RKO (cell line): ENCODE measurements at regions not wholly inside any gene's neighbourhood (a gene's known extent, or its start where the extent isn't known, plus 50 kb on each side); places are given as distances from the start of the nearest gene placed in this dataset.
"Not testable (repeated sequence)": the region's sequence is repeated elsewhere in the genome, so short reads cannot be mapped to it uniquely, and the experiment has no call there.

Experiments used
- DNase-seq: peaks from one replicate; pipeline ENCODE4 v3.0.0-alpha.2; 2016; ENCODE audit warnings: low spot score

DNA sequence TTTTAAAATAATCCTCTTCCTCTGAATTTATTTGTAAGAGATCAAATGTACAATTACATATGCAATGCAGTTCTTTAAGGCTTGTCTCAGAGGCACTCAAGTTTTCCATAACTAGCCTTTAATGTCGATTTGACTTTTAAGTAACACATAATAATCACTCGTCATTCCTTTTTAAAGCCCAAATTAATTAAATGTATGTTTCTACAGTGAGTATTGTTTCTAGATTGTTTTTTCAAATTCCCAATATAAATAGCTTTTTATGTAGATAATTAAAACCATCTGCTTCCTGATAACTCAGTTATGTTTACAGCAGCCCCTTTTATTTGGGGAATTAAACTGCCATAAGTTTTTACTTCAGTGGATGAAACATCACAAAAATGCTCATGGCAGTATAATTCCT, 185.1 kb downstream of the ETNK1 start:
- no peak for DNase-seq

DNA sequence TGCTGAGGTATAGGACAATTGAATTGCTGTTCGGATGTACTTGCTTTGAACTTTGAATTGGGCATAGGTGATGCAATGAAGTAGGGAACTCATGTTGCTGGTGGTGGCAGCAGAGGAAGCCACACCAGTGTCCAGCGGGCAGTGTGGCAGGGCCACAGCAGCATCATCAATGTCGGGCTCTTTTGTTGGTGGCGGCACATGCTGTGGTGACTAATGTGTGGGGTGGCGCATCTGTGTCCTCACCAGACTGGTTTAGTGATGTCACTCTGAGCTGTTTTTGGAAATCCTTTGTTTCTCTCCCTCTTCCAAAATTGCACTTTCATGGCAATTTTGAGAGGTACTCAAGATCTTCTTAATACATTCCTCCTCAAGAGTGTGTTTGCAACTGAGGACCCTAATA, 187.6 kb downstream of the ETNK1 start:
- peak; percentile 40 for DNase-seq

DNA sequence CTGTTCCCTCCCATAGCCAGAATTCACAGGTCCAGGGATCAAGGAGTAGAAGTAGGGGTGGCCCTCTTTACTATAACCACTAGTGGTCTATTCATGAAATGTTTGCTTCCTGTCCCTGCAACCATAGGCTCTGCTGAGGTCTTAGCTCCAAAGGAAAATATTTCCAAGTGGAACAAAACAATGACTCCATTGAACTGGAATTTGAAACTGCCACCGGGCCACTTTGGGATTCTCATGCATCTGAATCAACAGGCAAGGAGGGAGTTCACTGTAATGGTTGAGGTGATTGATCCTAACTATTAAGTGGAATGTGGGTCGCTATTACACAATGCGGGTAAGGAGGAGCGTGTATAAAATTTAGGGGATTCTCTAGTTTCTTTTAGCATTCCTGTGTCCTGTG, 197.0 kb downstream of the ETNK1 start:
- DNase-seq, result no peak

DNA sequence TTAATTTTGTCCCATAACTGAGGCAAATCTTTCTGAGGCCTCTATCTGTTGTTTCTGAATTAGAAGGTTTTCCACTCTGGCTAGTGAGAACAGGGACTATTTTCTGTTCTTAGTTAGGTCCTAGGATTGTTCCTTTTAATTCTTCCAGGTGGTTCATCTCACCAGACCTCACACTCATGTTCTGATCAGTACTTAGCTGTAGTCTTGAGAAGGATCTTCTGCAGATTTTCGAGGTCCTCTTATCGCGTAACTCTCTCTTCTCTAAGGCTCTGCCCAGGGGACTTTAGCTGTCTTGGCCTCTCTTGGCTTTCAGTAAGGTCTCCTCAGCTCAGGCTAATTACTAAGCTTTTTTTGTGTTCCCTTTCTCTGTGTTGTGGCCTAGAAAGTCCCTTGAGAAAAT, 201.1 kb downstream of the ETNK1 start:
- no peak for DNase-seq

DNA sequence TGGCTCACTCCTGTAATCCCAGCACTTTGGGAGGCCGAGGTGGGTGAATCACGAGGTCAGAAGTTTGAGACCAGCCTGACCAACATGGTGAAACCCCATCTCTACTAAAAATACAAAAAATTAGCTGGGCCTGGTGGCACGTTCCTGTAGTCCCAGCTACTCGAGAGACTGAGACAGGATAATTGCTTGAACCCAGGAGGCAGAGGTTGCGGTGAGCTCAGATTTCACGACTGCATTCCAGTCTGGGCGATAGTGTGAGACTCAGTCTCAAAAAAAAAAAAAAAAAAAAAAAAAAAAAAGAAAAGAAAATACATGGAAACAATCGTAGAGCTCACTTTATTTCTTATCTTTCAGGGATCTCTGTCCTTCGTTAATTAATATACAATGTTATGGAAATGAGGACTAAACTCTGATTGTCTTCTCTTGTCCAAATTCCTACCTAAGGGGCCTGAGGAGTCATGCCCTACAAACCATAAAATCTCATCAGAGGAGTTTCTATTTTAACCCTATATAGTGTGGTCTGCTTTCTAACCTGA, 201.5 kb downstream of the ETNK1 start:
- DNase-seq, result not testable (repeated sequence)

DNA sequence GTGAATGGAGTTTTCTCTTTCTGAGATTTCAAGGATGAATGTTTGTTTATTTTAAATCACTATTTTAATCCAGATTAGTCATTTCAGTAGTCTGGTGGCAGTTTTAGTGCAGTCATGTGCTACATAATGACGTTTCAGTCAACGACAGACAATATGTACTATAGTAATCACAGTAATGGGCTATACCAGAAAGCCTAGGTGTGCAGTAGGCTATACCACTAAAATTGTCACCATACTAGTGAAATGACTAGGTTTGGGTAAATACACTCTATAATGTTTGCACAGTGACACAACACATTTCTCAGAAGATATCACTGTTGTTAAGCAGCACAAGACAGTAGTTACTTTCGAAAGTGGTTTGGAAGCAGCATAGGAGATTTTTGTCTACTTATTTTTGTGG, 203.1 kb downstream of the ETNK1 start:
- DNase-seq, result no peak

DNA sequence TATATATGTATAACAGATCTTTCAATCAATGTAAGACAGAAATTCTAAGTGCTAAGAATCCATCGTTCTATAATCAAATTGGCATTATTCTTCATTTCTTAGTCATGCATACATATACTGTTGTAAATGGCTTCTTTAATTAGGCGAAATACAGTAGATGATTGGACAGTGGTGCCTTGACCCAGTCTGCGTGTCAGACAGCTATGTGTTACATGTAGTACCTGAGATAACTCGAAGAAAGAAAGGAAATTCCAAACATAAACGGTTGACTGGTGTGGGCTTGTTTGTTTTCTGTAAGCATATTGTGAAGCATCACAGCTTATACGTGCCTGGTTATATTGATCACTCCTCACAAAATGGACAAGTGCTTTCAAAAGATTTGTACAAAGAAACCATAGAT, 210.5 kb downstream of the ETNK1 start:
- DNase-seq, result no peak

DNA sequence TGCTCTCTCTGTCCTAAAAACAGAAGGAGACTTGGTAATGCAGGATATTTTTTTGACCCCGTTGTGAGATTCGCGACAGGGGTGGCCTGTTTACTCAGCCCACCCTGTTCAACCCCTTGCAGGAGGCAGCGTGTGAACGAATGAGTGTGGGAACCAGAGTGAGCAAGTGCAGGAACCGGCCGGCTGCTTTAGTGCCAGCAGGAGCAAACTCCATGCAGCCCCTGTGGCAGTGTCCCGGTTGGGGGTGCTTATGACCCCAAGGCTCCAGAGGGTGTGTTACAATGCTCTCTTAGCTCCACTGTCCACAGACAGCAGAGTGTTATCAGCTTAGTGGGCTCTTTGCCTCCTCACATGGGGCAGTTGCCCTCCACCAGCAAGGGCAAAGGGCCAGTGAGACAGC, 225.2 kb downstream of the ETNK1 start:
- DNase-seq, result no peak

DNA sequence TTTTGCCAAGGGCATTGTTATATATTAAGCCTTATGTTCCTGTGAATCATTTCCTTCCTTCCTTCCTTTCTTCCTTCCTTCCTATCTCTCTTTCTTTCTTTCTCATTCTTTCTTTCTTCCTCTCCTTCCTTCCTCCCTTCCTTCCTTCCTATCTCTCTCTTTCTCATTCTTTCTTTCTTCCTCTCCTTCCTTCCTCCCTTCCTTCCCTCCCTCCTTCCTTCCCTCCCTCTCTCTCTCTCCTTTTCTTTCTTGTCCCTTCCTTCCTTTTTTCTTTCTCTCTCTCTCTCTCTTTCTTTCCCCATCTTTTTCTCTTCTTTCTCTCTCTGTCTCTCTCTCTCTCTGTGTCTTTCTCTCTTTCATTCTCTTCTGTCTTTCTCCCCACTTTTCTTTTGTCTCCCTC, 226.6 kb downstream of the ETNK1 start:
- DNase-seq, result no peak

DNA sequence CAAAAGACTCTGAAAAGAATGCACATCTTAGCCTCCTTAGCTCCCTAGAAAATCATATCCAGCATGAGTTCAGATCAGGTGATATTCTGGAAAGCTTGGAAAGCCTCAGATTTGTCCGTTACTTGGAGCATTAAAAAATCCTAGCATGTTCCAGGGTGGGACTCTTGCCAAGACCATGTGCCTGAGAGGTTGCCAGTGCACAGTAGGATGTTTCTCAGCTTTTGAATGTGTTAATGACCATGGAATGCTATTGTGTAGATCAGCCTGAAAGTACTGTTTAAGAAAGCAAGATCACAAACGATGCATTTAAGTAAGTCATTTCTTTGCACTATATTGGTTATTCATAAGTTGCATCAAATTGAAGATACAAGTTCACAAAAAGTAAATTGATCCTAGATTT, 230.5 kb downstream of the ETNK1 start:
- no peak for DNase-seq

DNA sequence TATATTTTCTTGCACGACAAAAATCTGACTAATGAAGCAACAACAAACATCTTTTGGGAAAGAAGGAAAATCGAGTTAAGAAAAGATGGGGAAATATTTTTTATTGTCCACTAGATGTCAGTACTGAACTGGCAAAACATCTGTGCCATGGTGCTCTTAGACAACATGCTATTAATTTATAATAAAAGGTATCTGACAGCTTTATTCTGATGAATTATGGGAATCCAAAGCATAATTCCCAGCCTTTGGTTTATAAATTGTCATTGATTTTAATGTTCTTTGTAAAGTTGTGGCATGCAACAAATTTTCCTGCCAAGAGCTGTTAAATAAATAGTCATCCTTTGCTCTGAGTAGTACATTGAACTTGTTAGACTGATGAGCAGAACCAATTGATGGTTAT, 231.2 kb downstream of the ETNK1 start:
- peak; percentile 60 for DNase-seq

DNA sequence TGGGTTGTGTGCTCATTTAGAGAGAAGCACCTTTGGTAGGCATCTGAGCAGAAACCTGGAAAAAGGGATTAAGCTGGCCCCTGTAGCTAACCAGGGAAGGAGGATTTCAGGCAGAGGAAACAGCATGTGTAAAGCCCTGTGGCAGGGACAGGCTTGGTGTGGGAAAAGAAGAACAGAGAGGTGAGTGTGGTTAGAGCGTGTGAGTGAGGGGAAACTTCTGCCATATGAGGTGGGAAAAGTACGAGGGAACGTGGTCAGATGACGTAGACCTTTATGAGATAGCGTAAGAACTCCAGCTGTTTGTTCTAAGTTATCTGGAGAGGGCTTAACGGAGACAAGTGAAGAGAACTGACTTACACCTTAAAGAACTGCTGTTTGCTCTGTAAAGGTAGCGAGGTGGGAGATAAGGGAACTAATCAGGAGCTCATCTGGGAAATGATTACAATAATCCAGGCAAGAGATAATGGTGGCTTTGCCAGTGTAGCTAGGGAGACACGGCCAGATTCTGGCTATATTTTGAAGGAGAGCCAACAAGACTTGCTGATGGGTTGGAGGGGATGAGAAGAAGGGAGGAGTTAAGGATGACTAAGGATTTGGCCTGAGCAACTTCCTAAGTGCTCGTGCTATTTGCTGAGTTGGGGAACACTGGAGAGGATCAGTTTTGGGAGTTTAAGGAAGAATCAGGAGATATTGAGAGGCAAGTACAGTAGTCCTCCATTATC, 234.0 kb downstream of the ETNK1 start:
- peak; percentile 27 for DNase-seq

DNA sequence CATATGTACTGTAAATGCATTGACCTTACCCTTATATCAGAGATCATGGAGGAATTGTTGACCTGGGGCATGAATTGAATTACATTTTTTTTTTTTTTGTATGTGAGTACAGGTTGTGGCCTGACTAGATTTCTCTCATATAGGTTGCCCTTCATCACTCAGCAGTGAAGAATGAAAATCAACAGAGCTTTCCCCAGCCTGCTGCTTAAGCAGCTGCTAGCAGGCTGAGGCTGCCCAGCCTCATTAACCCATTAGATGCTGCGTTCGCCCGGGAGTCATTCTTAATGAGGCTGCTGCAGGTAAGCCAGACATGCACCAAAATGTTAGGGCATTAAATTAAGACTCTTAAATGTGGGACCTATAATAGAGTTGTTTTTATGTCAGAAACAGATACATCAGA, 236.0 kb downstream of the ETNK1 start:
- DNase-seq, result no peak

DNA sequence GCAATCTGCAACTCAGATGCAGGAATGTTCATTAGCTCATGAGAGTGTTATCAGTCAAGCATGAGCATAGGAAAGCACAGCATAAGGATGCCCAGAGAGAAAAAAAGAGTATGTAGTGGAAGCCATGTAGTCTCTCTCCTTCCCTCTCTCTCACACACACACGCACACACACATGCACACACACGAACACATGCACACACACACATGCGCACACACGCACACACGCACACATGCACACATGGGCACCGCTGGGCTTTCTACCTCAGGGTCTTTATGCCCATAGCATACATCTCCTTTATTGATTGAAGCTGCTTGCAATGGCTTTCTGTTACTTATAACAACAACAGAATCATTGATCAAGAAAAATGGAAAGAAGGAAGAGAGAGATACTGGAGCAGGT, 240.9 kb downstream of the ETNK1 start:
- no peak for DNase-seq

DNA sequence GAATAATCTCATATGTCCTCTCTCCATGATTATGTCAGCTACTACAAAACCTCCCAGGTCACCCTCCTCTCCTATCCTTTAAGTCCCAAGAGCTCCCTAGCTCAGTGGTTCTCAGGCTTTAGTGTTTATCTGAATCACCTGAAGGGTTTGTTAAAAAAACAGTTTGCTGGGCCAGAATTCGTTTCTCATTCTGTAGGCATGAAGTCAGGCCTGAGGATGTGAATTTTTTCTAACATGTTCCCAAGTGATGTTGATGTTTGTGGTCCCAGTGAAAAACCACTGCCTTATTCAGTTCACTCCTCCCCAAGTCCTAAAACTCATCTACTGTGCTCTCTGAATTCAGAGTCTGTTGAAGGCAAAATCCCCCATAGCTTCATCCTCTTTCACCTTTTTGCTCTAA, 241.4 kb downstream of the ETNK1 start:
- no peak for DNase-seq

DNA sequence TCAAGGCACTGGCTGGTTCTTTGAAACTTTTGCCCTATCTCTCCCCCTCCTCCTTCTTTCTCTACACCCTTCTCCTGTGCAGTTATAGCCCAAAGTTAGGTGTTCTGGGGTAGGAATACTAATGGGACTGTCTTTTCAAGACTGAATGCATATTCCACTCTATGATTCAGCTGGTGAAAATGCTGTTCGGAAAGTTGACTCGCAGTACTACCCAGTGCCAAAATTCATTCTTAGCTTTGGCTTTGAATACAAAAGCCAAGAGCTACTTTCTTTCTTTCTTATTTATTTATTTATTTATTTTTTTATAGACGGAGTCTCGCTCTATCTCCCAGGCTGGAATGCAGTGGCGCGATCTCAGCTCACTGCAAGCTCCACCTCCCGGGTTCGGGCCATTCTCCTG, 249.2 kb downstream of the ETNK1 start:
- DNase-seq, result no peak

DNA sequence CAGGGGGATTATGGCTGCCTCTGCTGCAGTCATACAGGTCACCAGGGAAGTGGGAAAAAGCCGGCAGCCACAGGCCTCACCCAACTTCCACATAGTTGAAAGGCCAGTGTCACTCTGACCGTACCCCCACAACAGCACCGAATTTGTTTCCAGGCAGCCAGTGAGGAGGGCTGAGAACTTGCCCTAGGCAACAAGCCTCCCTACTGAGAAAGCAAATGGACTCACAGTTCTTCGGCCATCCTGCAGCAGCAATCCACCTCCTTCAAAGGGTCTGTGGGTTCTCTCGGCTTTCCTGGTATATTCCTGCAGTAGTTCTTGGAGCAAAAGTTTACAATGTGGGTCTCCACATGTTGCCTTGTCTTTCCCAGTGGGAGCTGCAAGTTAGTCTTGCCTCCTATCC, 251.3 kb downstream of the ETNK1 start:
- DNase-seq, result no peak

DNA sequence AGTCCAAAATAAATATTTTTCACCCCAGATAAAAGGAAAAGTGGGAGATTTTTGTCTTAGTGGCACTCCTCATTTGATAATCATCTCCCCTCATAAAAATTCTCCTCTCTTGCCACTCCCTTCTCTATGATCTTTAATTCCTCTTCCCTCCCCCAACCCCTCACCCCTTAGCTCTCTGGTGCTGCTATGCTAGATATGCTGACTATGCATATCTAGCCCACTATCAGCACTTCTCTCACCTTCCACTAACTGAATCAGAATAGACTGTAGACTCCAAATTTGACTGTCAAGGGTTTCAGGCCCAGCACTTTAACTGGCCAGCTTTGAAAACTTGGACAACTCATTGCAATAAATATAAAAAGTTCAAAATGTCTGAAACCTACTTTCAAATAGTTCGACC, 254.2 kb downstream of the ETNK1 start:
- DNase-seq, result no peak

DNA sequence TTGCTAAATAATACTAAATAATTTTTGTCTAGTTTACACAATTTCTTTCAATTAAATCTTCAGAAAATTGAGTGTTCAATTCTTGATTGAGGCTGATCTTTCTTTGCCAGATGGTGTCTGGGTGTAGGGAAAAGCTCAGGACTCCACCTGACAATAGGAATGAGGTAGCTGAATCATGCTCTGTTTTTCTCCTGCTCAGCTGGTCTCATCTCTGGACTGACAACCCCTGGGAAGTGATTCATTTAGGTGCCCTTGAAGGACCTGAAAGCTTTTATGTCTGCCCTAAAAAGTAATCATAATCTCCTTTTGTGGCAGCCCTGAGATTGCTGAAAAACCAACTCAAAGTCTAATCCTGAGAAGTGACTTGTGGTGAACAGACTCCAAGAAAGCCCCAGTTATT, 255.4 kb downstream of the ETNK1 start:
- no peak for DNase-seq

DNA sequence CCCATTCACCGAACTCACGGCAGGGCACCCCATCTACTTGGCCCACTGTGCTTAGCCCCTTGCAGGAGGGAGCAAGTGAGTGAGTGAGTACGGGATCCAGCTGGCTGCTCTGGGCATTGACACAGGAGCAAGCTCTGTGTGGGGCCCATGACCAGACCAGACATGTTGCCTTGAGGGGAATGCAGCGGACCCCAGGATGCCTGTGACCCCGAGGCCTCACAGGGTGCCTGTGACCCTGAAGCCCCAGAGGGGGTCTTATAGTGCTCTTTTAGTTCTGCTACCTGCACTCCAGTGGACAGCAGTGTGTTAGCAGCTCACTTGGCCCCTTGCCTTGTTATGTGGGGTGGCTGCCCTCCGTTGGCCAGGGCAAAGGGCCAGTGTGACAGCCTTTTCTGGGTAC, 255.8 kb downstream of the ETNK1 start:
- DNase-seq, result no peak

DNA sequence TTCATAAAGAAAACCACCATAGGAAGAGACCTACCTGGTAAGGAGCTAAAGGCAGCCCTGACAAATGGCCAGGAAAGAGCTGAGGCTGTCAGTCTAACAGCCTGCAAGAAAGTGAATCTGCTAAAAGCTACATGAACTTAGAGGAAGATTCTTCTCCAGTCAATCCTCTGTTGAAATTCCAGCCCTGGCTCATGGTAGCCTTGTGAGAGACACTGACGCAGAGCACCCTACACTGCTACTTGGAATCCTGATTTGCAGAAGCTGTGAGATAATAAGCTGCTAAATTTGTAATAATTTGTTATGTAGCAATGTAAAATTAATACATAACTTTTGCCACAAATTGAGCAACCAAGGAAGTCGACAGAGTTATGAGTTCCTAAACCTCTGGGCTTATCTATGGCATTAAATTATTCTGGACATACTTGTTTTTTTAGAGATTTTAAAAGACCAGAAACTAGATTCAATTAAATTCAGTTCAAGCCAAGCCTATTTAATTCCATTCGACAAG, 257.0 kb downstream of the ETNK1 start:
- no peak for DNase-seq

DNA sequence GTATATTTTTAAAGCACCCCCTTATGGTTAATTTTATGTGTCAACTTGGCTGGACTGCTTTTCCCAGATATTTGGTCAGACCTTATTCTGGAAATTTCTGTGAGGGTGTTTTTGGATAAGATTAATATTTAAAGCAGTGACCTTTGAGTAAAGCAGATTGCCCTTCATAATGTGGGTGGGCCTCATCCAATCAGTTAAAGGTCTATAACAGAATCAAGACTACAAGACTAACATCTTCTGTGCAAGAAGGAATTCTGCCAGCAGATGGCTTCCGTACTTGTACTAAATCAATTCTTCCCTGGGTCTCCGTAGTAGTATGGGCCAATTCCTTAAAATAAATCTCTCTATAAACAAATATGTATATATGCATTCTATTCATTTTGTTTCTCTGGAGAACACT, 257.6 kb downstream of the ETNK1 start:
- no peak for DNase-seq

DNA sequence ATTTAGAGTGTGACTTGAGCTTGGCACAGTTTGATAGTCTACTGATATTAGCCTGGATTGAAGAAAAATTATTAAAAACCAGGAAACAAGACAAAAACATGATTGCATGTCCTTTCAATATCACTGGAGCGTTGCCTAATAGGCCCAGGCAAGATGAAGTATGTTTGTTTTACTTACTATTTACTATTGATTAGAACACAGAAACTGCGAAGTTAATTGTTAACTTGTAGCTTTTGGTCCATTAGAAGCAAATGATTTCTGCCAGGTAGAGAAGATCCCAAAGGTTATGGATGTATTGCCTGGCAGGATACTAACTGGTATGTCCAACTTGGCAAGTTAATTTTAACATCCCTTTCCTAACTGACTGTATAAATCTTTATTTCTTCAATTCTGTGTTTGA, 268.9 kb downstream of the ETNK1 start:
- DNase-seq, result no peak

DNA sequence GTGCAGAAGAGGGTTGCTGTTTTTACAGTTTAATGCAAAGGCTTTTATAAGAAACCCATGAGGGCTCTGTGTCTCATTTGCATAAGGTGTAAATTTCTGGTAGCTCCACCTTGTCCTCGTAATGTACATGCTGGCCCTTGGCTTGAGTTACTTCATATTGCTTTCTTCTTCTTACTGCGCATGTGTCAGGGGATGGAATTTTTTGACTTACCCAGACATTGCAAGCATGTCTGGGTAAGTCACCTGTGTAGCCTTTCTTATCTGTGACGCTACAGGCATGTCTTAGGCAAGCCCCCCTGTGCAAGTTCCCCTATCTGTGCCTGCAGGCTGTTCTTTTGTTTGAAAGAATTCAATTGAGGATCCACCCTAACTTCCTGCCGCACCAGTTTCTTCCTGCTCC, 274.2 kb downstream of the ETNK1 start:
- no peak for DNase-seq
